IMR-90 (cell line): ENCODE measurements at regions not wholly inside any gene's neighbourhood (a gene's known extent, or its start where the extent isn't known, plus 50 kb on each side); places are given as distances from the start of the nearest gene placed in this dataset.

Experiments
- ATAC-seq: fragments of 200-7000 bp; cut with Tn5 transposase; 2 replicates; pipeline ENCODE4 v1.9.1; 2020; ENCODE audit warnings: low read depth, mild to moderate bottlenecking, moderate library complexity
- BruUV-seq: library from RNA; stranded (reverse); fragments of 400-500 nt; replicated peaks from 2 replicates; lab custom pipeline; 2021; lab: Mats Ljungman, UMichigan
- CTCF ChIA-PET: fragments of 300-600 bp; formaldehyde crosslinking; extraction: SDS; loops from one replicate; lab custom pipeline; 2021; ENCODE audit warnings: antibody characterized with exemption; lab: Yijun Ruan, JAX
- POLR2A ChIA-PET: fragments of 300-600 bp; sonication (Branson Sonifier 250); formaldehyde crosslinking; loops from one replicate; lab custom pipeline; 2022; ENCODE audit warnings: antibody characterized with exemption; ENCODE audit not compliant: unreplicated experiment; lab: Charles Lee
- DNase-seq: peaks from one replicate; pipeline ENCODE4 v3.0.0; 2013
- H2AFZ ChIP-seq: replicated peaks from 2 replicates; pipeline ENCODE3; 2013; ENCODE audit warnings: low read length, mild to moderate bottlenecking; ENCODE audit not compliant: poor library complexity
- H2AK5ac ChIP-seq: 2 replicates; pipeline ENCODE4 v1.6.1; 2013; ENCODE audit warnings: low read depth, low read length, inconsistent platforms
- H2AK9ac ChIP-seq: replicated peaks from 2 replicates; pipeline ENCODE3; 2013; ENCODE audit warnings: mild to moderate bottlenecking, low read depth, low read length, moderate library complexity; ENCODE audit not compliant: poor library complexity
- H2BK120ac ChIP-seq: 2 replicates; pipeline ENCODE4 v1.6.1; 2013; ENCODE audit warnings: low read depth, low read length, inconsistent platforms
- H2BK15ac ChIP-seq: 3 replicates; pipeline ENCODE4 v1.6.1; 2013; ENCODE audit warnings: low read depth, low read length, inconsistent platforms
- H2BK20ac ChIP-seq: 2 replicates; pipeline ENCODE4 v1.6.1; 2013; ENCODE audit warnings: low read depth, mild to moderate bottlenecking, inconsistent platforms, low read length, moderate library complexity
- H2BK5ac ChIP-seq: 2 replicates; pipeline ENCODE4 v1.6.1; 2013; ENCODE audit warnings: mild to moderate bottlenecking, low read depth, low read length, inconsistent platforms; ENCODE audit not compliant: poor library complexity, severe bottlenecking
- H3K14ac ChIP-seq: replicated peaks from 2 replicates; pipeline ENCODE4 v1.6.1; 2013; ENCODE audit warnings: low read depth, low read length, inconsistent platforms
- H3K18ac ChIP-seq: 2 replicates; pipeline ENCODE4 v1.6.1; 2013; ENCODE audit warnings: low read depth, low read length, control low read depth
- H3K23ac ChIP-seq: 2 replicates; pipeline ENCODE4 v1.6.1; 2013; ENCODE audit warnings: low read depth, low read length, inconsistent platforms
- H3K27ac ChIP-seq: 2 replicates; pipeline ENCODE4 v1.5.1; 2013; ENCODE audit warnings: mild to moderate bottlenecking, control low read depth, low read length; ENCODE audit not compliant: insufficient read depth
- H3K27me3 ChIP-seq: 2 replicates; pipeline ENCODE4 v1.6.1; 2013; ENCODE audit warnings: low read length; ENCODE audit not compliant: control insufficient read depth, insufficient read depth
- H3K36me3 ChIP-seq: 2 replicates; pipeline ENCODE4 v1.6.1; 2013; ENCODE audit warnings: low read length, mixed read lengths; ENCODE audit not compliant: control insufficient read depth, insufficient read depth
- H3K4ac ChIP-seq: 2 replicates; pipeline ENCODE4 v1.6.1; 2013; ENCODE audit warnings: low read depth, low read length, inconsistent platforms
- H3K4me1 ChIP-seq: 2 replicates; pipeline ENCODE4 v1.6.1; 2013; ENCODE audit warnings: low read length, mixed read lengths; ENCODE audit not compliant: control insufficient read depth, insufficient read depth
- H3K4me2 ChIP-seq: 2 replicates; pipeline ENCODE4 v1.6.1; 2013; ENCODE audit warnings: low read depth, mild to moderate bottlenecking, control low read depth, low read length, moderate library complexity
- H3K4me3 ChIP-seq: 2 replicates; pipeline ENCODE4 v1.5.1; 2013; ENCODE audit warnings: low read depth, mild to moderate bottlenecking, control low read depth, low read length, moderate library complexity; ENCODE audit not compliant: insufficient read depth
- H3K56ac ChIP-seq: 2 replicates; pipeline ENCODE4 v1.6.1; 2013; ENCODE audit warnings: low read length, inconsistent platforms; ENCODE audit not compliant: insufficient read depth; ENCODE audit errors: extremely low read depth
- H3K79me1 ChIP-seq, 2 experiments: 2 replicates each; pipeline ENCODE4 v1.6.1; 2013; ENCODE audit warnings: low read length in 2 of 2, inconsistent platforms in 1 of 2, low read depth in 1 of 2
- H3K9ac ChIP-seq: 2 replicates; pipeline ENCODE4 v1.6.1; 2013; ENCODE audit warnings: low read depth, low read length, control low read depth
- H3K9me1 ChIP-seq: 2 replicates; pipeline ENCODE4 v1.6.1; 2013; ENCODE audit warnings: low read length, inconsistent platforms; ENCODE audit not compliant: insufficient read depth
- H3K9me3 ChIP-seq: 2 replicates; pipeline ENCODE4 v1.6.1; 2013; ENCODE audit warnings: low read length; ENCODE audit not compliant: control insufficient read depth, insufficient read depth
- H4K20me1 ChIP-seq: 2 replicates; pipeline ENCODE4 v1.6.1; 2013; ENCODE audit warnings: low read length, inconsistent platforms; ENCODE audit not compliant: insufficient read depth
- H4K5ac ChIP-seq: 2 replicates; pipeline ENCODE4 v1.6.1; 2013; ENCODE audit warnings: mild to moderate bottlenecking, low read depth, low read length, control low read depth
- H4K8ac ChIP-seq, 2 experiments: 2 replicates each; pipeline ENCODE4 v1.6.1; 2013; ENCODE audit warnings: low read depth in 2 of 2, low read length in 2 of 2, control low read depth in 1 of 2, inconsistent platforms in 1 of 2
- H4K91ac ChIP-seq: 2 replicates; pipeline ENCODE4 v1.6.1; 2013; ENCODE audit warnings: low read depth, low read length, inconsistent platforms; ENCODE audit not compliant: insufficient read depth
- BHLHE40 ChIP-seq: fragments of 150-350 bp; IDR thresholded peaks from 2 replicates; pipeline ENCODE4 v1.6.1; 2016; ENCODE audit warnings: mild to moderate bottlenecking, low read depth, low read length
- CHD1 ChIP-seq: IDR thresholded peaks from 2 replicates; pipeline ENCODE4 v1.6.1; 2012; ENCODE audit warnings: low read depth, low read length, improper control_type of control experiment
- FOS ChIP-seq: fragments of 150-350 bp; IDR thresholded peaks from 2 replicates; pipeline ENCODE4 v1.6.1; 2016; ENCODE audit warnings: low read depth, low read length
- MAFK ChIP-seq: IDR thresholded peaks from 2 replicates; pipeline ENCODE4 v1.6.1; 2012; ENCODE audit warnings: low read depth, low read length, improper control_type of control experiment
- MAZ ChIP-seq: IDR thresholded peaks from 2 replicates; pipeline ENCODE4 v1.6.1; 2012; ENCODE audit warnings: low read depth, mild to moderate bottlenecking, low read length, improper control_type of control experiment, moderate library complexity, borderline replicate concordance
- MXI1 ChIP-seq: IDR thresholded peaks from 2 replicates; pipeline ENCODE4 v1.6.1; 2012; ENCODE audit warnings: low read depth, mild to moderate bottlenecking, low read length, moderate library complexity, borderline replicate concordance
- NFE2L2 ChIP-seq: fragments of 150-350 bp; IDR thresholded peaks from 2 replicates; pipeline ENCODE4 v1.6.1; 2016; ENCODE audit warnings: low read depth, mild to moderate bottlenecking, low read length
- POLR2A ChIP-seq: IDR thresholded peaks from 2 replicates; pipeline ENCODE4 v1.6.1; 2012; ENCODE audit warnings: mild to moderate bottlenecking, low read depth, low read length
- RCOR1 ChIP-seq: IDR thresholded peaks from 2 replicates; pipeline ENCODE4 v1.6.1; 2012; ENCODE audit warnings: mild to moderate bottlenecking, low read length, improper control_type of control experiment; ENCODE audit not compliant: insufficient replicate concordance
- RFX5 ChIP-seq: IDR thresholded peaks from 2 replicates; pipeline ENCODE4 v1.8.0; 2012; ENCODE audit warnings: low read depth, mild to moderate bottlenecking, low read length, moderate library complexity
- SMC3 ChIP-seq: fragments of 150-350 bp; IDR thresholded peaks from 2 replicates; pipeline ENCODE4 v1.6.1; 2016; ENCODE audit warnings: low read depth, mild to moderate bottlenecking, antibody characterized with exemption, low read length, moderate library complexity
- WGBS, 2 experiments: methylation state at CpG; one replicate each; pipeline versions ENCODE4 v1.1.5 to v1.1.7; 2013; ENCODE audit warnings: missing lambda C conversion rate in 2 of 2; ENCODE audit not compliant: insufficient read length in 1 of 2; ENCODE audit errors: extremely low coverage in 2 of 2; 5-methylcytosine and 5-hydroxymethylcytosine counted together
- dilution Hi-C: fragments of 300-500 bp; cut with HindIII; formaldehyde crosslinking; loops from one replicate; pipeline ENCODE4 v1.14.3; 2018; ENCODE audit warnings: low sequenced_read_pairs; ENCODE audit not compliant: unreplicated experiment
- in situ Hi-C: fragments of 300-500 bp; cut with MboI; formaldehyde crosslinking; loops from 3 replicates; pipeline ENCODE4 v1.14.3; 2019; ENCODE audit warnings: low sequenced_read_pairs, inconsistent platforms, mixed read lengths
- intact Hi-C: fragments of 100-400 bp; cut with micrococcal nuclease; formaldehyde crosslinking; loops from 2 replicates; pipeline ENCODE4 v1.10.0; 2022
- TF ChIP-seq, protein P1 (sequence below): fragments of 150-350 bp; IDR thresholded peaks from 2 replicates; pipeline ENCODE4 v1.6.1; 2016; ENCODE audit warnings: low read depth, mild to moderate bottlenecking, low read length, moderate library complexity, borderline replicate concordance
- TF ChIP-seq, protein P2 (sequence below): fragments of 150-350 bp; IDR thresholded peaks from 2 replicates; pipeline ENCODE4 v1.6.1; 2017; ENCODE audit warnings: mild to moderate bottlenecking, antibody characterized with exemption, low read length, low read depth

DNA sequence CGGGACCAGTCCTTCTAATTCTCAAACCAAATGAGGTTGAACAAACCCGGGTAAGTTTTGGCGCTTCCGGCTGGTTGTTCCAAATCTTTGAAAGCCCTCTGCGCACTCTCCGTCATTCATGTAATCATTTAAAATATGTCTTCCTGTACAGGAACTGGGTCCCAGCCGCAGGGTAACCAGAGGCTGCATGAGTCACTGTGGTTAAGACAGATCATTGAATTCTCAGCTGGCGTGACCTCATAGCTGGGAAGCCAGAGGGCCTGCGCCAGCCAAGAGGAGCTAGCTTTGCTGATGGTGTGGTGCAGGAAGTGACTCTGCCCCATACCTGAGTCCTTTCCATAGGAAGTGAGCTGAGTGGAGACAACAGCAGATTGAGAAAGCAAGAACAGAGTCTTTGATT is 135.2 kb downstream of the TSHZ3 start (continued):
- 0 out of 2 replicates have a peak, but pooled peaks have one; percentile 33 for TF ChIP-seq MAZ

DNA sequence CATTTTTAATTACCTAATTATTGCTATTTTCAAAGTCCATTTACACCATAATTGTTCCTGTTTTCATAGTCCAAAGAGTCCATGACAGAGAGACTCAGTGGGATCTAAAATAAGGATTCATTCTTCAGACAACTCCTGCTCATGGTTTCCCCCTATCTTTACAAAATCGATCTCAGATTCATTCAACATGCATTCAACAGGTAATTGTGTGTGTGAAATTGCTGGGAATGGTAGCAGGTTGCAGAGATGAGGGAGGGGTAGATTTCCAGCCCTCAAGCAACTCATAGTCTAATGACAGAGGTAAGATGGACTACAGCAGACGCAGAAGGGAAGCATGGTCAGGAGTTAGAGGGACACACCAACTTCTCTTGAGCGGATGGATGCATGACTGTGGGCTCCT is 138.1 kb downstream of the TSHZ3 start:
- ATAC-seq (no peak), DNase-seq (no peak)
- WGBS, 2 experiments: 96% methylated on average over 2 of the region's 3 CpGs; no CpG with 5 or more reads in 1 of the 2 experiments
- Histone ChIP-seq H3K79me1 (peaks cover 0 to 3% of the 10 kb centered on the region in 2 experiments; a peak in 1 of 4 replicates), H4K91ac (no peak overlapping the region; the same call in 1 of the 2 replicates), H3K36me3 (no peaks in the 10 kb centered on the region), H4K8ac (no peak overlapping the region; a peak in 2 of 4 replicates), H2AK9ac (no peak overlapping the region), H3K23ac (0 out of 2 replicates have a peak overlapping the region, but pooled peaks have one; percentile 16), H3K4me3 (no peak overlapping the region), H3K27me3 (no peaks in the 10 kb centered on the region), H2AFZ (no peak overlapping the region), H3K18ac (no peak overlapping the region; the same call in 1 of the 2 replicates), H3K27ac (no peak overlapping the region), H3K9me1 (0 out of 2 replicates have a peak, but pooled peaks cover 5% of the 10 kb centered on the region), H3K4me2 (no peak overlapping the region), H3K4ac (peak overlapping the region; percentile 59), H3K56ac (no peak overlapping the region), H2AK5ac (peak overlapping the region; percentile 84), H3K4me1 (peaks cover 7% of the 10 kb centered on the region), H2BK15ac (peak overlapping the region; percentile 74; the same call in 1 of the 3 replicates), H4K20me1 (no peaks in the 10 kb centered on the region), H4K5ac (peak overlapping the region; percentile 20; the same call in 1 of the 2 replicates), H2BK120ac (peak overlapping the region; percentile 46; the same call in 1 of the 2 replicates), H2BK5ac (peak overlapping the region; percentile 13), H3K14ac (0 out of 2 replicates have a peak overlapping the region, but pooled peaks have one; percentile 28), H3K9me3 (no peaks in the 10 kb centered on the region), H2BK20ac (peak overlapping the region; percentile 65; the same call in 1 of the 2 replicates), H3K9ac (no peak overlapping the region)
- dilution Hi-C loops: no loop called here
- in situ Hi-C loops: loop anchor here (5.0 kb wide), 1 partner anchor 84 kb away; no protein-coding TSS in a partner anchor
- intact Hi-C loops: no loop called here
- ChIA-PET CTCF (no interaction called here), POLR2A (no interaction called here)
- no TSS peak for BruUV-seq
- TF ChIP-seq MAZ (no peak), MXI1 (no peak), CHD1 (no peak), RCOR1 (no peak), RFX5 (no peak), FOS (no peak), SMC3 (no peak), POLR2A (no peak), NFE2L2 (no peak), MAFK (no peak), BHLHE40 (no peak)
- TF ChIP-seq, protein P1, sequence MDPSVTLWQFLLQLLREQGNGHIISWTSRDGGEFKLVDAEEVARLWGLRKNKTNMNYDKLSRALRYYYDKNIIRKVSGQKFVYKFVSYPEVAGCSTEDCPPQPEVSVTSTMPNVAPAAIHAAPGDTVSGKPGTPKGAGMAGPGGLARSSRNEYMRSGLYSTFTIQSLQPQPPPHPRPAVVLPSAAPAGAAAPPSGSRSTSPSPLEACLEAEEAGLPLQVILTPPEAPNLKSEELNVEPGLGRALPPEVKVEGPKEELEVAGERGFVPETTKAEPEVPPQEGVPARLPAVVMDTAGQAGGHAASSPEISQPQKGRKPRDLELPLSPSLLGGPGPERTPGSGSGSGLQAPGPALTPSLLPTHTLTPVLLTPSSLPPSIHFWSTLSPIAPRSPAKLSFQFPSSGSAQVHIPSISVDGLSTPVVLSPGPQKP: no peak
- TF ChIP-seq, protein P2, sequence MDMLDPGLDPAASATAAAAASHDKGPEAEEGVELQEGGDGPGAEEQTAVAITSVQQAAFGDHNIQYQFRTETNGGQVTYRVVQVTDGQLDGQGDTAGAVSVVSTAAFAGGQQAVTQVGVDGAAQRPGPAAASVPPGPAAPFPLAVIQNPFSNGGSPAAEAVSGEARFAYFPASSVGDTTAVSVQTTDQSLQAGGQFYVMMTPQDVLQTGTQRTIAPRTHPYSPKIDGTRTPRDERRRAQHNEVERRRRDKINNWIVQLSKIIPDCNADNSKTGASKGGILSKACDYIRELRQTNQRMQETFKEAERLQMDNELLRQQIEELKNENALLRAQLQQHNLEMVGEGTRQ: no peak
